DMS 273 (cell line): ENCODE measurements at regions not wholly inside any gene's neighbourhood (a gene's known extent, or its start where the extent isn't known, plus 50 kb on each side); places are given as distances from the start of the nearest gene placed in this dataset.

ENCODE experiments used
- DNase-seq: peaks from one replicate; lab custom pipeline; 2025; ENCODE audit not compliant: unreplicated experiment; lab: John Stamatoyannopoulos, UW

DNA sequence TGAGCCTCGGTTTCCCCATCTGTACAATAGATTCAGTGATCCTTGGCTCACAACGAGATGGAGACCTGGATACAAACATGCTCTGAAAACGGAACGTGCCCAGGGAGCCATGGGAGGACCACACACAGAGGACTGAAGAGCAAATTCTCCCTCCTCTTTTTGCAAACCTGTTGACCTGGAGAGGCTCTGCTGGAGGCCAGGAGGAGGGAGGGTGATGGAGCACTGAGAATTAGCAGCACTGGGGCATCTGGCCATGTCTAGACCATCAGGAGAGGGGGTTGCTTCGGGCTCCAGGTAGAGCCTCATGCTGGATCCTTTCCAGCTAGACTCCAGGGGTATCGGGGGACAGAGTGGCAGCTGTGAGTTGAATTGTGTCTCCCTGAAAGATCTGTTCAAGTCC lies 97.4 kb upstream of the GPR26 start:
- DNase-seq = no peak

DNA sequence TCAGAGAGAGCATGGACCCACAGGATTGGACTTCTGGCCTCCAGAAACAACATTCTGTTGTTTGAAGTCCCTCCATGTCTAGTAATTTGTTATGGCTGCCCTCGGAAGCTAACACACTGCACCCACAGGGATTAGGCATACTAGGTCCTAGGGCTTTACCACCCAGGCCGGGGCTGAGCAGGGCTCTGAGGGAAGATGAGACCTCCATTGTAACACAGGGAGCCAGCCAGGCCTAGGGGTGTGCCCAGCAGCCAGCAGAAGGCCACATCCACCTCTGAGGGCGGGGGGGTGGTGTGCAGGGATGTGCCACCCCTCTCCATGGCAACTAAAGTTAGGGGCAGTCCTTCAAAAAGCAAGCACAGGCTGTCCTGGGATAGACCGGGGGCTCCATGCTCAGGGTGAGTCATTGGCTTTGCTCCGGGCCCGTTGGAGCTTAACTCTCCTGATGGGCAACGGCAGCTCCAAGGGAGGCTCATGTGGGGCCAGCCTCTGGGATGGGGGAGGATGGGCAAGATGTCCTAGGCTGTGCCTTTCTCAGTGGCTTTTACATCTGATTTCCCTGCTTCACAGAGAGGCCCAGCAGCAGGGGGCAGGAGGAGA lies 96.6 kb upstream of the GPR26 start:
- no peak for DNase-seq

DNA sequence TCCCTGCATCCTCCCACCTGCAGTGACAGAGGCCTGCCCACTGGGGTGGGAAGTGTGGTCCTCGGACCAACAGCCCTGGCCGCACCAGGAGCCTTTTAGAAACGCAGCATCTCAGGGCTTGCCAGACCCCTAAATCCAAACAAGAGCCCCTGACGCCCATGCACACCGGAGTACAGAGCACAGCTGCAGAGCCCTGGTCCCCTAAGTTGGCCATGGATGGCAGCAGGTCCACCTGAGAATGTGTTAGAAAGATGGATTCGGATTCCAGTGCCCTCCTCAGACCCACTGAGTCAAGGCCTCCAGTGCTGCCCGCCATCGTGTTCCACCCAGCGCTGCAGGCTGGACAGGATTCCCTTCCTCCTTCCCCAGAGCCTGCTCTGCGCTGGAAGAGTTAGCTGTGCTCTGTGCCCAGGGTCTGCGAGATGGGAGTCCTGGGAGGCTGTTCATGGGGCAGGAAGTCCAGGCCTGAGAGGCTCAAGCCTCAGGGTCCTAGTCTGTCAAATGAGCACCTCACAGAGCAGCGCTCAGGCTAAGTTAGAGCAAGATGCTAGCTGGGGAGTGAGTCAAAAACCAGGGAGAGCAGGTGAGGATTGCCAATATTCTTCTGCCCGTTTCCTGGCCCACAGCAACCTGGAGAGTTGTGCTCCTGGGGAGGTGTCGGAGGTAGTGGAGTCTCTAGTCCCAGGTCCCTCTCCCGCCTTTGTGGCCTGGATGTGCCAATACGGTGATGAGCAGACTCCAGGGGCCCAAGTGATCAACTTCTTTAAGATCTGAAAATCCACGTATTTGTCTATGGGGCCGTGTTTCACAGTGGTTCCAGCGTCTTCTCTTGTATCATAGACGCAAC lies 95.9 kb upstream of the GPR26 start:
- DNase-seq = no peak

DNA sequence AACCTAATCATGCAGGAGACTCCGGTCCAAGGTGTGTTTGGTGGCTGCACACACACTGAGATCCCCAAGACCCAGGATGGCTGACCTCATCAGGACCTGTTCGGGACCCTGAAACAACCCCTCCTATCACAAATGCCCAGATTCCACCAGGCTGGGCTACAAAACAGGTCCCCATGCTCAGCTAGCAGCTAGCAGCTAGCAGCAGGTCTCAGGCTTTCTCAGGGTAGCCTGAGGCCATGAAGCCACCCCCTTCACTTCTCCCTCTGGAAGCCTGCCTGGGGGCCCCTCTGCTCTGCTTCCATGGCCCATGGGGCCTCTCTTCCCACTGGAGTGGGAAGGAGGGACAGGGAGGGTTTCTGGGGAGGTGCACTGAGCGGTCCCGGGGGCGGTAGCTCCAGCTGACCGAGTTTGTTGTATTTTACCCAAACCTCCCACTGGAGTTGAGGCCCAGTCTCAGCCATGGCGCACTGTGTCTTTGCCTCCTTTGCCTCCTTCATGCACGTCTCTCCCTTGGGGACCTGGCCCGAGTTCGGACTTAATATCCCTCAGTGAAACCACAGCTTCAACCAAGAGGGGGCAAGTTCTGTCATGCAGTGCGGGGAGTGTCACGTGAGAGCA lies 95.1 kb upstream of the GPR26 start:
- no peak for DNase-seq

DNA sequence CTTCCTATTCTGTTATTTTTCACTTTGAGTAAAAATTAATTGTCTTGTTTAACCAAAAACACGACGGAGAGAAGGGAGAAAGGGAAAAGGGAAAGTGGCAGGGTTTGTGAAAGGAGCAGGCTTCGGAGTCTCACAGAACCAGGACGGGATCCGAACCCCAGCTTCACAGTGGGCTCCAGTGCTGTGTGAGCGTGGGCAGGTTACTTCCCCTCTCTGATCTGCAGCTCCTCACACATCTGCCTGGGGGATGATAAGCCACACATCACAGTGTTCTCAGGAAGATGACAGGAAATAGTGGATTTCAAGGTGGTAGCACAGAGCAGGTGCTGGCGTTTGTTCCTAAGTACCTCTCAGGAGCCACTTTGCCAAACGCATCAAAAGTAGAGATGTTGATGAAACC lies 94.2 kb upstream of the GPR26 start:
- no peak for DNase-seq

DNA sequence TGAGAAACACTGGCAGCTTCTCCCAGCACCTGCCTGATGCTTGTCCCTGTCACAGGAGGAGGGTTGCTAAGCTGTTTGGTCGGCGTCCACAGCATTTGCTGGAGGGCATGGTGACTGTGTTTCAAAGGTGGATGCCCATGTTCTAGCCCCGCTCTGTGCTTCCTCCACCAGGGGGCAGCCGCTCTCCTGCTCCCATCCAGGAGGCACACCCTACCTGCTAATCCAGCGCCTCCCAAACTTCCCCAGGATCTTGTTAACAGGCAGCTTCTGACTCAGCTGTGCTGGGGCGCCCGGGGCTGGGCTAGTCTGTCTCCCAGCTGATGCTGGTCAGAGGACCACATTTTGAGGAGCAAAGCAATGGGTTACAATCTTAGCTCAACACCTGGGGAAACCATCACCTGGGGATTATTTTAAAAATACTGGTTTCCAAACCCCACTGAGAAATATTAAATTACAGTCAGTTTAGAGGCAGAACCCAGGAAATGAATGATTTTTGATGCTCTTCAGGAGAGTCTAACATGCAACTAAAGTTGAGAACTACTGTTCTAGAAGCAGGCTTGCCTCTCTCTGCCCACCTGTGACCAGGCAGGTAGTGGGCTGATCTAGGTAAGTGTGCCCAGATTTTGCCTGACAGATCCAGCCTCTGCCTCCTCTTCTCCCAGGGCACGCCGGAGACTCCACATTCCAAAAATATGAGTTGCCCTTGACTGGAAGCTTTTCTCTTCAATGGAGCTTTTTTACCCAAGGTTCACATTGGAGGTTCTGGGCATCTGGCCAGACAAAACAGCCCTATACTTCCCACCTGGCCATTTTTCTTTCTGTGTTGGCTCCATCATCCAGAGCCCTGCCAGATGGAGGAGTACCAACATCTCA lies 92.7 kb upstream of the GPR26 start:
- peak; percentile 70 for DNase-seq

DNA sequence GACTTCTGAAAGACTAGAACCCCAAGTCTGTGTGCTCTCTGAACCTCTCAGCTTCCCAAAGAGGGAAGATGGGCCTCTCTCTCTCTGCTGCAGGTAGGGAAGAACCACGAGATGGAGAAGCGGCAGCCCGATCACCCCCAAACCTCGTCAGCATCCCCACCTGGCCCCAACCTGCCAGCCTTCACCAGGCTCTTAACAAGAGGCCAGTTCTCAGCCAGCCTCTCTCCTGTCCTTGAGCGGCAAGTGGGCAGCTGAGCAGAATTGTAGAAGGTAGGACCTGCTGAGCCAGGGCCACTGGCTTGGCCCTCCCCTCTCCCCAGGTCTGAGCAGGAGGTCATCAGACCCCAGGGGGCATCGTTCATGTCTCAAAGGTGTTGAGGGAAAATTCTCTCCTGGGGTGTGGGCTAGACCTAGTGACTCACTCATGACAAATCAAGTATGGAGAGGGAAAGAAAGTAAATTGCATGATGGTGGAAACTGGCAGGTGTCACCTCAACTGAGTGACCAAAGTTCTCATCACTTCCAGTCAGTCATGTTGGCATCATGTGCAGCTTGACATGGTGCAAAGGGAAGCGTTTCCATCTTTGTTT lies 92.0 kb upstream of the GPR26 start:
- no peak for DNase-seq

DNA sequence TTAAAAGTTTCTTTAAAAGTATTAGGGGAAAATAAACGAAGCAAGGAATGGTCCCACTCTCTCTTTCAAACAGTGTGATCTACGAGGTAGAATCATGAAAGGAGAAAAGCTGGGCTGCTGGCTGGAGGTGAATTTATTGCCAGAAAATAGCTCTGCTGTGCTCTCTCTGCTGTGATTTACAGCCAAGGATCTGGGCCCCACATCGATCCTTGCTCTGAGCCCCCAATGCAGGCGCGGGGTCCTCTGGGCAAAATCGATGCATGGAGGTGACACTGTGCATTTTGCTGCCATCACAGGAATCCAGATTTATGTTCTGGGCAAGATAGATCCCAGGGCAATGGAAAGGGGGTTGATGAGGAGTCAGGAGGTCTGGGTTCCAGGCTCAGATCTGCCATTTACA lies 91.0 kb upstream of the GPR26 start:
- no peak for DNase-seq

DNA sequence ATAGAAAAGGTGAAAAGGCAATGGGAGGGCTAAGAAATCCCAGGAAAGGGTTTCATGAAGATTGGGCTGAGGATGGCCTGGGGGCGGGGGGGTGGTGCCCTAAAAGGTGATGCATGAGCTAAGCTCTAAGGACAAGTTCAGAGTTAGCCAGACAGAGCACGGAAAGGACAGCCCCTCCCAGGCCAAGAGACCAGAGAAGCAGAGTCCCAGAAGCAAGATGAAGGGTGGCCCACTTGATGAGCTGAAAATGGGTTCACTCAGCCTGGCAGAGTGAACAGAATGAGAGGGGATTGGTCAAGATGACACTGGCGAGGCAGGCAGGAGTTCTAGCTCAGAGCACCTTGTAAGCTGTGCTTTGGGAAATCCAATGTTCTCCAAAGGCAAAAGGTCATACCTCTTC lies 89.4 kb upstream of the GPR26 start:
- no peak for DNase-seq

DNA sequence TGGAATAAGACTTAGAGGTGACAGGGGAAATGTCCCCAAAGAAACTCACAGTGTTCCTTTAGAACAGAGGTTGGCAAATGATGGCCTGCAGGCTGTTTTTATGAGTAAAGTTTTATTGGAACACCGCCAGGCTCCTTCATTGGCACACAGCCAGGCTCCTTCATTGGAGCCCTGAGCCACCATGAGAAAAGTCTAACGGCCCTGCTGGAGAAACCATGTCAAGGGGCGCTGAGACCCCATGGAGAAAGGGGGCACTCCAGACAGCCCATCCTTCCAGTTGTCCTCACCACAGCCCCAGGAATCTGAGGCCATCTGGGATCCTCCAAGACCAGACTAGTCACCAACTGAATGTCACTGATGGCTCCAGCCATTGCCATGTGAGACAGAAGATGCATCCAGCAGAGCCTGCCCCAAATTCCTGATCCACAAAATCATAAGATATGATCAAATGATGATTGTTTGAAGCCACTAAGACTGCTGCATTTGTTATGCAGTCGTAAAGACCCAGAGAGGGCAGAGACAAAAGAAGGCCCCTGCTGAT lies 88.2 kb upstream of the GPR26 start:
- no peak for DNase-seq

DNA sequence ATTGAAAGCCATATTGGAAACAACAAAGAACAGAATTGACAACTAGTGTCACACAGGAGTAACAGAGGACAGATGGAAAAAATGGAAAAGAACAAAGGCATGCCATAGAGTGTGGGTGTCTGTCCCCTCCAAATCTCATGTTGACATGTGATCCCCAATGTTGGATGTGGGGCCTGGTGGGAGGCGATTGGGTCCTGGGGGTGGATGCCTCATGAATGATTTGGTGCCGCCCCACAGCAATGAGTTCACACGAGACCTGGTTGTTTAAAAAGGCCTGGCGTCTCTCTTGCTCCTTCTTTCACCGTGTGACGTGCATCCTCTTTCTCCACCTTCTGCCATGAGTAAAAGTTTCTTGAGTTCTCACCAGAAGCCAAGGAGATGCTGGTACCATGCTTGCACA lies 87.4 kb upstream of the GPR26 start:
- DNase-seq = no peak

DNA sequence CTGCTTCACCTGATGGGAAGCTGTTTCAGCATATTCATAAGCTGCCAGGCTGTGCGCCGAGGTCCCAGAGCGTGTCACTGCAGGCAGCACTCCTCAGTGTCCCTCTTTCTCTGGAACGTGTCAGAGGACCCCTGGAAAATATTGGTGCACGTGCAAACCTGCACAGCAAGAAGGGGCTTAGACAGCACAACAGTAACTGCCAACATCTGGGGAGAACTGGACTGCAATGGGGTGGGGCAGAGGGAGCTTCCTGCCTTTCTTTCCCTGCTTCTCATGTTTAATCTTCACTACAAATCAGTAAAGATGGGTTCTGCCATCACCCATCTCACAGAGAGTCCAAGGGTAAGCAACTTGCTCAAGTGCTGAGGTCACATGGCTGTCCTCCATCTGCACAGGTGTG lies 86.5 kb upstream of the GPR26 start:
- no peak for DNase-seq

DNA sequence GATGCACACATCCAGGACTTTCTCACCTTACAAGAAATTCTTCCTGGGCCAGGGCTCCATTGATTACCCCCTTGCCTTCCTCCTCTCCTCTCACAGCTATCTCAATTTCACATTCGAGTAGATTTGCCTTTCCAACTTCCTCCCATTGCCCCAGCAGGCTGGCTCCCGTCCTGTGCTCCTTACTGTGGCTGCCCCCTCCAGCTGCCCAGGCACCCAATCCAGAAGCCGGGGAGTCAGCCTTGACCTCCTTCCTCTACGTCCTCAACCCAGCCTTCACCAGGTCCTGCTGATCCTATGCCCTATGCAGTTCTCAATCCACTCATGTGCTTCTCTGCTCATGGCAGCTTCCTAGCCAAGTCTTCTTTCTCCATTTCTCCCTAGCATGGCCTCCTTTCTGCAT lies 85.7 kb upstream of the GPR26 start:
- DNase-seq = no peak

DNA sequence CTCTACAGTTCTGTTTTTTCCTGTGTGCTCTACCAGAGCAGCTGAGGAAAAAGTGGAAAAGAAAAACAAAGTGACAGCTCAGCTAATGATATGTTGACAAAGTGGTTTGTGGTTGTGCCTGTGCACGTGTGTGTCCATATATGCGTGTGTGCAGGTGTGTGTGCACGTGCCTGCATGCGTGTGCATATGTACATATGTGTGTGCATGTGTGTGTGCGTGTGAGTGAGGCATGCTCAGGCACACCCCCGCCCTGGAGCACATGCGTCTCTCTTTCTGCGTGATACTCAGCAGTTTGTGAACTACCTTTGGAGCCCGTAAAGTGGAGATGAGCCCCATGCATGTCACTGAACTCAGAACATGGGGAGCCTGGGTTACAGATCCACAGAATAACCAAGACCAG lies 84.5 kb upstream of the GPR26 start:
- no peak for DNase-seq

DNA sequence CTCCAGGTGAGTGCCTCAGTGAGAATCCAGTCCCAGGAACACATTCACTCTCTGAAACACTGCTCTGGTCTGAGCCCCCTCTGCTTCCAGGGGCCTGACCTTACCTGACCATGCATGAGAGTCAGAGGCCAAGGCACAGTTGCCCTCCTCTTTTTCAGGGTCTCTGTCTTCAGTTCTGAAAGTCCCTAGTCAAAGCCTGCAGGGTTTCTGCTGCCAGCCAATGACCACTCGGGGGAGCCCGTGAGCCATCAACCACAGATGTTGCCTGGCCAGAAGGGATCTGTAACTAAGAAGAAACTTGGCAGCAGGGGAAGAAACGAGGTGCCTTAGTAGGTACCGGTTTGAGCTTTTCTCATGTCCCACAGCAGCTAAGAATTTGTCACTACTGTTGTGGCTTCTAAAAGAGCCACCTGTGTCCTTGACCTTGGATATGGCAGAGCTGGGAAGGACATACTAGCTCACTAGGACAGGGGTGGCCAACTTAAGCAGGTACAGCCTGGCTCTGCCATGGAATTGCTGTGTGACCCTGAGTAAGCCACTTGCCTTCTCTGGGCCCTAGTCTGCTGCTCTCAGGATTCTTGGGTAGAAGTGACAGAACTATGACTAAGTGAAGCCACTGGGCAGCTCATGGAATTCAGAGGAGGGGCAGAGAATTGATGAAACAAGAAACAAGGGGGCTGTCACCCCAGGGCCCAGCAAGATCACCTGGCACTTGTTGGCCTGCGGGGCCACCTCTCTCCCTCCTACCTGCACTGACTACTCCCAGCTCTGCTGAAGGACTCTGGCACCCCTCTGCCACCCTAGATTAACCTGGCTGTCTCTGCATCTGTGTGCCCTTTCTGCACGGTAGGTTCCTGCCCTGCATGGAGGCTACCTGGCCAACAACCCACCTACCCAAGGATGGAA lies 83.8 kb upstream of the GPR26 start:
- peak; percentile 85 for DNase-seq

DNA sequence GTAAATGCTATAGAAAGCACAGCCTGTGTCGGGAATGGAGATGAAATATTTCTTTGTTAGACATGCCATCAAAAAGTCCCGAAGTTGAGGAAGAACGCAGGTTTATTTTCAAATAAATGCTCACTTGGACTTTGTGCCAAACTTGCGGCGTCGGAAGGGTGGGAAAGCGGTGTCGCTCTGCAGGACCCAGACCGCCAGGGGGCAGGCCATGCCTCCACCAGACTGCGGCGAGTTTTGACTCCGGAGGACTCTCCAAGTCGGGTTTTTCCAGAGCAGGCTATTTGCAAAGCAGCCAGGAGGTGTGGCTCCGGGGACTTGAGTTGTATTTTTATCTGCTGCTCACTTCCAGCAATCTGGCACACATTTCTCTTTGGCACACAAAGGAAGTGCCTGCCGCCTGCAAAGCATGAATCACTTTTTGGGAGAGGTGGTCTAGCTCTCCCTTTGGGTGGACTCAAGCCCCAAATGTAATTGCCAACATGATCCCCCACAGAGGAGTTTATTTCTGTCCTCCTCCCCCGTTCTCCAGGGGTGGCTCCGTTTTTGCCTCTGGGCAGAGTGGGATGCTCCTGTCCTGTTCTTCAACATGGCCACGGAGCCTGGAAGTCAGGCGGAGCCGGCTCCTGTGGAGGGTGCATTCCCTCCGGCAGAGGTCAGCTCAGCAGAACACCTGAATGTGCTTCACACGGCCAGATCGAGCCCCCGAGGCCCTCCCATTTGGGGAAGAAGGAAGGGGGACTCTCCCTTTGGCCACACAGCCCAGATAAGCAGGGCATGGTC lies 82.3 kb upstream of the GPR26 start:
- peak; percentile 93 for DNase-seq

DNA sequence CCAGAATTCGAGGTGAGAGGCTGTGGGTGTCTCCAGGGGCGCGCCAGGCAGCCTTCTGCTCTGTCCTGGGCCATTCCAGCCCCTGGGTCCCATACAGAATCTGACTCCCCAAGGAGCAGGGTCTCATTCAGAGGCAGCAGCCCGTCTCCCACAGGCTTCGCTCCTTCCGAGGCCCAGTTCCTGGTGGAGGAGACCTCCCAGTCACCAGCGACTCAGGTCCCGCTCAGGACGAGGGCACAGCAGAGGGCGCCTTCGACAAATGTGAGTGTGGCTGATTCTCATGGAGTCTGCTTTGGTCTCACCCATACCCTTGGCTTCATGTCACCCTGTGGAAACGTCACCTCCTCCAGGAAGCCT lies 81.8 kb upstream of the GPR26 start:
- peak; percentile 6 for DNase-seq

DNA sequence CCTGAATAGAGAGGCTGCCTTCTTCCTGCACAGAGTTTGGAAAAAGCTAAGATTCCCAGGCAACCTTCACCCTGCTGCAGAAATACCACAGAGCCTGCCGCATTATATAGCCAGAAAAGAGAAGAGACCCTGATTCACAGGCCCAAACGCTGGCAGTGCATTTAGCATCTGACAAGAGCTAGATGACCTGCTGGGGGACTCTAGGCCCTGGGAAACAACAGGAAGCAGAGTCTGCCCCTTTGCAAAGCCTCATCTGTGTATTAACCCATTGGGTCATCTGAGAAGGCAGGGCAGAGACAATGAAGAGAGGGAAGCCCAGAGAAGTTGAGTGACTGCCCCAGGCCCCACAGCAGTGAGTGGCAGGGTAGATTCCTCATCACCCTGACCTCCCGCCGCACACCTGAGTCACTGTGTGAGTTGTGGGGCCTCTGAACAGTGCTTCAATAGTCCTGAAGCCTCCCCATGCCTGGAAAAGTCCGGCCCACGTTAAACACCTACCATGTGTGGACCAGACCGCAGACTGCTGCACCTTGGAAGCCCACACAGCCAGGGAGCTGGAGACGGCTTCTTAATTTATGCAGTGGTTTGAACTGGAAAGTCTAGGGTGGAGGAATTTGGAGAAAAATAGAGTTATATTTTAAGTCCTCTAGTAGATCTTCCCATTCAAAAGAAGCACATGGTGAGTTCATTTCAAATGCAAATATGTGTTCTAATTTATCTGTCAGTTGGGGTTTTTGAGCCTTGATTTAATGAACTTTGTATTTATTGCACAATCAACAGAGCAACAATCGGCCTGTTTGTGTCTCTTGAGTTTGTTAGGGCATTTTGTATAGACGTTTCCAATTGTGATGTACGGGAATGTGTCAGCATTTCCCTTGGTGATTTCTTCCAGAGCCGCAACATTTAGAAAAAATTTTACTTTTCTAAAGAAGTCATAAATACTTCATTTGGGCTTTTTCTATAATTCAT lies 80.4 kb upstream of the GPR26 start:
- DNase-seq = no peak
